NB4 (cell line): ENCODE measurements at regions not wholly inside any gene's neighbourhood (a gene's known extent, or its start where the extent isn't known, plus 50 kb on each side); places are given as distances from the start of the nearest gene placed in this dataset.

Source experiments
- POLR2A ChIP-seq: IDR thresholded peaks from 2 replicates; pipeline ENCODE4 v1.6.1; 2011; ENCODE audit warnings: mild to moderate bottlenecking; ENCODE audit not compliant: insufficient read length; ENCODE audit errors: extremely low read depth
- TF ChIP-seq, protein P1 (sequence below): IDR thresholded peaks from one replicate; pipeline ENCODE4 v1.5.1; 2012; ENCODE audit warnings: low read depth, low read length
- TF ChIP-seq, protein P2 (sequence below): IDR thresholded peaks from 2 replicates; pipeline ENCODE4 v1.6.1; 2011; ENCODE audit warnings: low read depth, low read length

DNA sequence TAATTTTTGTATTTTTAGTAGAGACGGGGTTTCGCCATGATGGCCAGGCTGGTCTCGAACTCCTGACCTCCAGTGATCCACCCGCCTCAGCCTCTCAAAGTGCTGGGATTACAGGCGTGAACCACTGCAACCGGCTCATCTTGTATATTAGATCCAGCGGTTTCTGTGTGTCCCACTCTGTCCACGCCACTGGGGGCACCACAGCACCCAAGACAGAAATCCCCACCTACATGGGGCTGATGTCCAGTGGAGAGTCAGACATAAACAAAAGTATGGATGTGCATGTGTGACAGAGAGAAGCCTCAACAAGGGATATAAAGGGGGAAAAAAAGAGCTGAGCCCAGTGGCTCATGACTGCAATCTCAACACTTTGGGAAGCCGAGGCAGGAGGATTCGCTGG is 65.8 kb upstream of the ADGRE5 start:
- TF ChIP-seq, protein P1, sequence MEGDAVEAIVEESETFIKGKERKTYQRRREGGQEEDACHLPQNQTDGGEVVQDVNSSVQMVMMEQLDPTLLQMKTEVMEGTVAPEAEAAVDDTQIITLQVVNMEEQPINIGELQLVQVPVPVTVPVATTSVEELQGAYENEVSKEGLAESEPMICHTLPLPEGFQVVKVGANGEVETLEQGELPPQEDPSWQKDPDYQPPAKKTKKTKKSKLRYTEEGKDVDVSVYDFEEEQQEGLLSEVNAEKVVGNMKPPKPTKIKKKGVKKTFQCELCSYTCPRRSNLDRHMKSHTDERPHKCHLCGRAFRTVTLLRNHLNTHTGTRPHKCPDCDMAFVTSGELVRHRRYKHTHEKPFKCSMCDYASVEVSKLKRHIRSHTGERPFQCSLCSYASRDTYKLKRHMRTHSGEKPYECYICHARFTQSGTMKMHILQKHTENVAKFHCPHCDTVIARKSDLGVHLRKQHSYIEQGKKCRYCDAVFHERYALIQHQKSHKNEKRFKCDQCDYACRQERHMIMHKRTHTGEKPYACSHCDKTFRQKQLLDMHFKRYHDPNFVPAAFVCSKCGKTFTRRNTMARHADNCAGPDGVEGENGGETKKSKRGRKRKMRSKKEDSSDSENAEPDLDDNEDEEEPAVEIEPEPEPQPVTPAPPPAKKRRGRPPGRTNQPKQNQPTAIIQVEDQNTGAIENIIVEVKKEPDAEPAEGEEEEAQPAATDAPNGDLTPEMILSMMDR, result peak; percentile 10
- no peak for TF ChIP-seq POLR2A
- TF ChIP-seq, protein P2, sequence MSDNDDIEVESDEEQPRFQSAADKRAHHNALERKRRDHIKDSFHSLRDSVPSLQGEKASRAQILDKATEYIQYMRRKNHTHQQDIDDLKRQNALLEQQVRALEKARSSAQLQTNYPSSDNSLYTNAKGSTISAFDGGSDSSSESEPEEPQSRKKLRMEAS, result no peak
